ENCODE measurements at regions not wholly inside any gene's neighbourhood (a gene's known extent, or its start where the extent isn't known, plus 50 kb on each side); places are given as distances from the start of the nearest gene placed in this dataset.

- DNase-seq (ENCODE audit: low read depth in 1 of 2, low spot score in 1 of 2): no peak
Observed at GRCh38 chr14:71273366-71273765, 366.1 kb downstream of the PCNX1 start.

- no peak for DNase-seq (ENCODE audit: low read depth in 1 of 2, low spot score in 1 of 2)
Observed at GRCh38 chr14:71284048-71284447, 376.8 kb downstream of the PCNX1 start.

- no peak for DNase-seq (ENCODE audit: low read depth in 1 of 2, low spot score in 1 of 2)
Observed at GRCh38 chr14:71286126-71286525, 378.9 kb downstream of the PCNX1 start.

GRCh38 chr14:71287567-71287966 lies 380.3 kb downstream of the PCNX1 start:
- no peak for DNase-seq (ENCODE audit: low read depth in 1 of 2, low spot score in 1 of 2)

GRCh38 chr14:71289536-71289935 lies 382.3 kb downstream of the PCNX1 start:
- no peak for DNase-seq (ENCODE audit: low read depth in 1 of 2, low spot score in 1 of 2)

GRCh38 chr14:71290301-71290700 lies 383.0 kb downstream of the PCNX1 start:
- DNase-seq (ENCODE audit: low read depth in 1 of 2, low spot score in 1 of 2): no peak

GRCh38 chr14:71290960-71291466 lies 383.8 kb downstream of the PCNX1 start:
- DNase-seq (ENCODE audit: low read depth in 1 of 2, low spot score in 1 of 2): peak in 1 of 2 donors; percentile 1

GRCh38 chr14:71296184-71296583 lies 388.9 kb downstream of the PCNX1 start:
- DNase-seq (ENCODE audit: low read depth in 1 of 2, low spot score in 1 of 2): no peak

- no peak for DNase-seq (ENCODE audit: low read depth in 1 of 2, low spot score in 1 of 2)
Observed at GRCh38 chr14:71300566-71301330, 393.5 kb downstream of the PCNX1 start.

GRCh38 chr14:71301611-71302010 lies 394.4 kb downstream of the PCNX1 start:
- no peak for DNase-seq (ENCODE audit: low read depth in 1 of 2, low spot score in 1 of 2)

GRCh38 chr14:71304690-71305089 lies 397.4 kb downstream of the PCNX1 start:
- DNase-seq (ENCODE audit: low read depth in 1 of 2, low spot score in 1 of 2): no peak

- no peak for DNase-seq (ENCODE audit: low read depth in 1 of 2, low spot score in 1 of 2)
Observed at GRCh38 chr14:71308671-71309070, 401.4 kb downstream of the PCNX1 start.

GRCh38 chr14:71309756-71310155 lies 402.5 kb downstream of the PCNX1 start:
- no peak for DNase-seq (ENCODE audit: low read depth in 1 of 2, low spot score in 1 of 2)

GRCh38 chr14:71311061-71311460 lies 403.8 kb downstream of the PCNX1 start:
- no peak for DNase-seq (ENCODE audit: low read depth in 1 of 2, low spot score in 1 of 2)

- no peak for DNase-seq (ENCODE audit: low read depth in 1 of 2, low spot score in 1 of 2)
Observed at GRCh38 chr14:71314717-71315116, 407.5 kb downstream of the PCNX1 start.

- no peak for DNase-seq (ENCODE audit: low read depth in 1 of 2, low spot score in 1 of 2)
Observed at GRCh38 chr14:71317385-71318096, 410.3 kb downstream of the PCNX1 start.

- no peak for DNase-seq (ENCODE audit: low read depth in 1 of 2, low spot score in 1 of 2)
Observed at GRCh38 chr14:71318097-71318459, 410.8 kb downstream of the PCNX1 start.

GRCh38 chr14:71319666-71320065 lies 412.4 kb downstream of the PCNX1 start:
- no peak for DNase-seq (ENCODE audit: low read depth in 1 of 2, low spot score in 1 of 2)

GRCh38 chr14:71320107-71320733 lies 413.0 kb downstream of the PCNX1 start, which contains the start of gene SIPA1L1:
Gene SIPA1L1, plus strand, starts transcription at chr14:71320476.
- DNase-seq (ENCODE audit: low read depth in 1 of 2, low spot score in 1 of 2): peak; percentile 96

- DNase-seq (ENCODE audit: low read depth in 1 of 2, low spot score in 1 of 2): peak; percentile 28 to 50
Observed at GRCh38 chr14:71320734-71321573, 413.7 kb downstream of the PCNX1 start.

Measured in activated T-helper 1 cell treated with anti-CD3 and anti-CD28 coated beads, Interleukin-2, amount 50 U/mL, for 16 hours (primary cell).